Activated CD4-positive, alpha-beta T cell treated with anti-CD3 and anti-CD28 coated beads, Interleukin-10, Interleukin-2, amounts not matched to agents 100 ng/mL and 50 ng/mL, durations not matched to agents 16 hours and 8 hours (primary cell): ENCODE measurements at regions not wholly inside any gene's neighbourhood (a gene's known extent, or its start where the extent isn't known, plus 50 kb on each side); places are given as distances from the start of the nearest gene placed in this dataset.

Experiments
- DNase-seq: peaks from one replicate; pipeline ENCODE4 v3.0.0-alpha.2; 2020

DNA sequence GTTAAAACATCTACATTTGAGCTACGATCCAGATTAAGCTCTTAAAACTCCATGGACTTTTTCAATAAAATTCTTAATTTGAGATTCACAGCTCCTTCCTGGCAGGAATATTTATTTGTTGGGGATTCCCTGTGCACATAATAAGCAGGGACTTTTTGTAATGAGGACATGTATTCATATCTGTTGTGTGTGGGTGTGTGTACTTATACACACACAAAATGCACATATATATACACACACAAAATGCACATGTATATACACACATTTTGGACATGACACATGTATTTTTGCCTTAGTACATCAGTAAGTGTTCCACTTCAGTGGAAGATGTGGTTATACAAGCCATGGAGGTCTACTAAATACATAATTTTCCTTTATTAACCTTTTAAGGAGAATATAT is 1131.1 kb upstream of the CDH2 start:
- no peak for DNase-seq

DNA sequence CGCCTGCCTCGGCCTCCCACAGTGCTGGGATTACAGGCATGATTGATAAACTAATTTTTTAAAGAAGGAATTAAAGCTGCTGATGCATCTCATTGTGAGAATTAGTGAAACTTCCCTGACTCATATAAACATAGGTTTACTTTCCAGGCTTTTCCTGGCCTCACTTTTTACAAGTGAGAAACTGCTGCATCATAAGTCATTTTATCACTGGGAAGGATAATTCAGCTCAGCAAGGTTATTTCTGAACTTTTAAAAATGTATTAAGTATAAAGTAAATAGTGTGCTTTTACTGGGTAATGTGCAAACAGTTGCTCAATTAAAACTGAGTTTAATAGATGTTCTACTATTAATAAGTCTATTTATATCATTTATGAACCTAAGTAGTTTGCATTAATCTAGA is 1130.3 kb upstream of the CDH2 start:
- DNase-seq, result no peak

- no peak for DNase-seq
These were observed 1128.6 kb upstream of the CDH2 start for GRCh38 chr18:29305516-29305915.

DNA sequence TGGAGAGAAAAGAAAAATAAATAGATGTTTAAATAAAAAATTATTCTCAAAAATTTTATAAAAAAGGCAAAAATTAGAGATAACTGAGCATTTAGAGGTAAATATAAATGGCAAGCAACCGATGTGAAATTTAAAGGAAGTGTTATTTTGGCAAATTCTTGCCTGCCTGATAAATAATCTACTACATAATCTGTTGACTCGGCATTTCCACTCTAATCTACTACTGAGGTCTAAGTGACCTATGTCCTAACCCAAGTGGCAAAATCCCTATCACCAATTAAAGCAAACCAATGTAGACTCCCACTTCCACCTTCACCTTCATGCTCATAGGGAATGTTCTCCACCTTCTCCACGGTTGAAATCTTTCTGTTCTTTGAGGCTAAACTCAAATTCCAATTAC is 1124.1 kb upstream of the CDH2 start:
- no peak for DNase-seq

DNA sequence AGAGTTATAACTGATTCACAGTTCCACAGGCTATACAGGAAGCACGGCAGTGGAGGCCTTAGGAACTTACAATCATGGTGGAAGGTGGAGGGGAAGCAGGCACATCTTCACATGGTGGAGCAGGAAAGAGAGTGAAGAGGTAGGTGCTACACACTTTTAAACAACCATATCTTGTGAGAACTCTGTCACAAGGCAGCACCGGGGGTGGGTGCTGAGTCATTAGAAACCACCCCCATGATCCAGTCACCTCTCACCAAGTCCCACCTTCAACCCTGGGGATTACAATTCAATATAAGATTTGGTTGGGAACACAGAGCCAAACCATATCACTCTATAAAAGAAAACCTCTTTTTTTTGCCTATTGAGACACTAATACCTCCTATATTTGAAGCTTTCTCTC is 1108.5 kb upstream of the CDH2 start:
- DNase-seq, result no peak

DNA sequence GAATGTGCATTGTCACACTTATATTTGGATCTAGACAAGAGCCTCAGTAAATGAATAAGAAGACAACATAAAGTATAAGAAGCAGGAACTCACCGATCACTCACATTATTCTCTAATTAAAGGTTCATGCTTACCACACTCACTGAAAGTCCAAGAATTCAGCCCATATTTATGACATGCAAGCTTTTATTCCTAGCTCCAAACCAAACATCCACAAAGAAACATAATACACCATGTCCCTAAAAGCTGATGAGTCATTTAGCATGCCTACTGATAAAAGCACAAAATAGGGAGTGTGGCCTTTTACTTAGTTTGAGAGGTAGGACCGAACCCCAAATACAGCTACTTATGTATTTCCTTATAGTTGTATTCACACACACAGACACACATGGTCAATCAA is 1094.6 kb upstream of the CDH2 start:
- no peak for DNase-seq

DNA sequence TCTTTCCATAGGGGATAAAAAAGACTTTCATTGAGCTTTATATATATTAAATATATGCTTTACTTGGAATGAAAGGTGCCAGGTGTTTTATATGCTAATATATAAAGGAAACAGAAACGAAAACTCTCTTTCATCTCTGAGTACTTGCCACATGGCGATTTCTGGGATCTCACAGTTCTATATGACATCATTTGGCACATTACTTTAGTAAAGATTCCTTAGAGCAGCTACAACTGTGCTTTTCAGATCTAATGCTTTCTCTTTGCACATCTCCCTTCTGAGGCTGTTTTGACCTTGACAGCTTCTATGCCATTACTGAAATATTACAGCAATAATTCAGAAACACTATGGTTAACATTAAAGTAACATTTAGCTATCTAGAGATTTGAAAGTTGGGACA is 1082.9 kb upstream of the CDH2 start:
- no peak for DNase-seq

DNA sequence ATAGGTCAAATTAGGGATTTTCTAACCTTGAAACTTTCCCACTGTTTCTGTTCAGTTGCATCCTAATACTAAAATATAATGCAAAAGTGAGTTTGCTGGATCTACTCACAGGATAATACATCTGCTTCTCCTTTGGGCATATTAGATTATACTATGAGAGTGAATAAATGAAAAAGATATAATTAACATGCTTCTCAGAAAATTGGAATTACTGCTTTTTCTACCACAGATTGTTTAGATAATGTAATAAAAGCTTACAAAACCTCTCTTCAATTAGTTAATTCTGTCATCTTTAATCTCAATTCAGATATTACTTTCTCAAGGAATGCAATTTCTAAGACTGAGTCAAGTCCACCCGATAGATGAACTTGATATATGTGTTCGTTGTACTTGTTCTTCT is 1077.2 kb upstream of the CDH2 start:
- DNase-seq, result no peak

GRCh38 chr18:29251681-29252080 is 1074.8 kb upstream of the CDH2 start:
- no peak for DNase-seq

GRCh38 chr18:29250843-29251242 is 1073.9 kb upstream of the CDH2 start:
- DNase-seq, result no peak

DNA sequence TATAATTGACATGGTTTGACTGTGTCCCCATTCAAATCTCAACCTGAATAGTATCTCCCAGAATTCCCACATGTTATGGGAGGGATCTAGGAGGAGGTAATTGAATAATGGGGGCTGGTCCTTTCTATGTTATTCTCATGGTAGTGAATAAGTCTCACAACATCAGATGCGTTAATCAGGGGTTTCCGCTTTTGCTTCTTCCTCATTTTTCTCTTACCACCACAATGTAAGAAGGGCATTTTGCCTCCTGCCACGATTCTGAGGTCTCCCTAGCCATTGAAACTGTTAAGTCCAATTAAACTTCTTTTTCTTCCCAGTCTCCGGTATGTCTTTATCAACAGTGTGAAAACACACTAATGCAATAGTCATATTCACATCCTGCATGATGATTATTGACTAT is 1073.3 kb upstream of the CDH2 start:
- no peak for DNase-seq

DNA sequence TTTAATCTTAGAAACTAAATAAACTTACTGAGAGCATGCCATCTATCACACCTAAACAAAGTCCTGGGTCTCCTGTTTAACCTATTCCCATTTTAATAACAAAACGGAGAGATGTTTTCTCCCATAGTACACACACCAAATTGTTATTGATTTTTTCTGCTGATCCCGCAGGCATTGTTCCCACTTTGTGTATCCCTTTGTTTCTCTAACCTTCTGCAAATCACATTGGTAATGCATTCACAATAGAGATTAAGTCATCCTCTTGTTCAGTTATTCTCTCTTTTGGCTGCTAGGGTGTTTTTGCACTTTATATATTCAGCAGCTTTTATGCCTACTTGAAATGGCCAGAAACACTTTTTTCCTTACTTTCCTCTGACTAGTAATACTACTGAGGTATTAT is 1071.9 kb upstream of the CDH2 start:
- DNase-seq, result no peak

- DNase-seq, result no peak
These were observed 1064.3 kb upstream of the CDH2 start for GRCh38 chr18:29241199-29241598.

DNA sequence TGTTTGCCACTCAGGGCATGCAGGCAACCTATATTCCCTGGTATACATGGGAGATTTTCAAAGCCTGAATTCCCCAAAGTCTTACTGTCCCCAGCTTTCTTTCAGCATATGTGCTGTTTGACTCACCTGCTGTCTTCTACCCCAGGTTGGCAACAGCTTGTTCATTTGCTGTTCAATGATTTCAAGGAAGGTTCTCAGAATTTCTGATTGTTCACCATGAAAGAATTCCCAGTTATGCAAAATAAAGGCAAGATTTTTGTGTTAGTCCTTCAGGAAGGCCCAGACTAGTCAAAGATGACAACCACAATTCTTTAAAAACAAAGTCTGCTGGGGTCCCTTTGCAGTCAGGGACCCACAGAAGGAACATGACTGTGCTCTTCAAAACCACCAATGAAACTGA is 1057.8 kb upstream of the CDH2 start:
- no peak for DNase-seq

- DNase-seq, result no peak
These were observed 1049.3 kb upstream of the CDH2 start for GRCh38 chr18:29226213-29226612.

- DNase-seq, result no peak
These were observed 1048.4 kb upstream of the CDH2 start for GRCh38 chr18:29225351-29225750.

GRCh38 chr18:29218091-29218490 is 1041.2 kb upstream of the CDH2 start:
- no peak for DNase-seq

GRCh38 chr18:29217124-29217915 is 1040.4 kb upstream of the CDH2 start:
- DNase-seq, result no peak

DNA sequence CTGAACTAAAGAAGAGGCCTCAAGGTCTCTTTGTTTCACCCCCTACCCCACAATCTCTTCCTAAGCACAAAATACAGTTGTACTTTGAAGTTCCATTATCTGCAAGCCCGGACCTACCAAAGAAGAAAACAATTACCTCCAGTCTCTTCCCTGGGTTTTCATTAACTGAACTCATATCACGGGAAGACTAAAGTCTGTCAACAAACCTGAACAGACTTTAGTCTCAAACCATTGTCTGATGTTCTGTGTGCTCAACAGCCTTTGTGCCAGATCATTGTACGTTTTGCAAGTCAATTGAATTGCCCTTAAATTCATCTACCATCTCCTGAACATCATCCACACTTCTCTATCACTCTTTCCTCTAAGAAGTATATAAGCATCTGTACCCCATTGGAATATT is 1021.9 kb upstream of the CDH2 start:
- no peak for DNase-seq

DNA sequence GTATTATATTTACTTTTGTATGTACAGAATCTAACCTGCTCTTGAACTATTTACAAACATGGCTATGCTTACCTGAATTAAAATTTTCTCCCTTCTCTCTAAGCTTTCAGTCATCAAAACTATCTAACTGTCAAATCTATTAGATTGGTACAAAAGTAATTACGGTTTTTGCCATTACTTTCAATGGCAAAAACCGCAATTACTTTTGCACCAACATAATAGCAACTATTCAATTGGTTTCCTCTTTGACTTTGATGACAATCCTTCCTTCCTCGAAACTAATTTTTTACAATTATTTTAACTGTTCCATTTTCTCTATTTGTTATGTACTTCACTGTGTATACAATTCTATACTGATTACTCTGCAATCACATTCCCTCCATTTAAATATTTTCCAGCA is 1019.4 kb upstream of the CDH2 start:
- no peak for DNase-seq

DNA sequence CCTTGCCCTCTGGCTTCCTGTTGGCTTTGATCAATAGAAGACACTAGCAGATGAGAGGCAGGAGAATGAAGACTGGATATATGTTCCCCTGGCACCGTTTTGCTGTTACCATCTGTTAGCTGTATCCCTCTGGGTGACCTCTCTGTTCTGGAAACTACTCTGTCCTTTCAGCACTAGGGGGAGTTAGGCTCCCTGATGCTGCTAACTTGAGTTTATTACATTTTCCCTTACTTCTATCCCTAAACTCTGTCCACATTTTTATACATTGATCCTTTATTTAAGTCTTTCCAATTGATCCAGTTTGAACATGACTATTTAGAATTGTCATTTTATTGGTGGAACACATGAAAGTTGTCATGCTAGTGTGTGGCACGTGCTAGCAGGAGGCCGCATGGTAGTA is 1014.3 kb upstream of the CDH2 start:
- no peak for DNase-seq

GRCh38 chr18:29188760-29189159 is 1011.8 kb upstream of the CDH2 start:
- DNase-seq, result no peak

- no peak for DNase-seq
These were observed 1008.9 kb upstream of the CDH2 start for GRCh38 chr18:29185801-29186200.

GRCh38 chr18:29184654-29185053 is 1007.7 kb upstream of the CDH2 start:
- DNase-seq, result no peak

DNA sequence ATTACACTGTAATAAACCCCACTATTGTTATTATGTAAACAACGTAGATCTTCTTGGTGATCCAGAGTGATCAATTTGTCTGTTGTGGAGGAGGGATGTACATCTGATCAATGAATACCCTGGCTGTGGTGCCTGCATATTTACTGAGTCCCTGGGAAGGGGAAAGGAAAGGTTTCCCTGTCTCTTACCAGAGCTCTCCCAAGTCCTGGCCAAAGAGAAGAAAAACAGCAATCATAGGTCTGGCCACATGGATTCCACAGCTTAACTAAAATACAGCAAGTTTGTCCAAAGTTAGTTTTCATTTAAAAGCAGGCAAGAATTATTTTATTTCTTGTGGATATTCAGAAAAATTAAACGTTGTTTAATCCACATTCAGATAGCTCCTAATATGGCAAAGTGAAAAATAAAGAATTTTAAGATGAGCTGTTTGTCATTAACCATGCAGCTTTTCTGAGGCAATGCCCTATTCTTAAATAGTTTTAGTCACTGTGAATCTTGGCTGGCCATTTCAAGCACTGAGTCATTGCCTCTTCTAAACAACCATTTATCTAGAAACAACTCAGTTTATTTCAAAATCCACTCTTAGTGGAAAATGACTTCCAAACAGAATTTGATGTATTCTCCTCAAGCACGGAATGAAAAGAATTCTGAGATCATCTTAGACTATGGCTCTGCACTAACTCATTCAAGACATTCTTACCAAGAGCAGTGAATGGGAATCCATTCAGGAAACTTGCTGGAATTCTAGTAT is 1004.4 kb upstream of the CDH2 start:
- DNase-seq, result no peak
